ENCODE measurements at regions not wholly inside any gene's neighbourhood (a gene's known extent, or its start where the extent isn't known, plus 50 kb on each side); places are given as distances from the start of the nearest gene placed in this dataset.
"Not testable (repeated sequence)": the region's sequence is repeated elsewhere in the genome, so short reads cannot be mapped to it uniquely, and the experiment has no call there.

GRCh38 chr12:102676812-102677211, 196.4 kb upstream of the IGF1 start:
- Histone ChIP-seq H3K4me3 (ENCODE audit: low read depth, low read length, poor library complexity, severe bottlenecking) (no peak overlapping the region), H3K79me2 (ENCODE audit: insufficient read depth, low read depth, low read length) (no peaks in the 10 kb centered on the region), H3K9me3 (ENCODE audit: low read length) (no peaks in the 10 kb centered on the region), H3K4me2 (ENCODE audit: low read length) (no peak overlapping the region), H3K4me1 (ENCODE audit: insufficient read depth, low read length, poor library complexity, severe bottlenecking) (no peaks in the 10 kb centered on the region), H3K36me3 (ENCODE audit: insufficient read depth, low read length) (no peaks in the 10 kb centered on the region), H4K20me1 (ENCODE audit: insufficient read depth, low read length) (no peaks in the 10 kb centered on the region), H2AFZ (ENCODE audit: low read length) (no peak overlapping the region), H3K9me2 (ENCODE audit: insufficient read depth, low read length) (no peaks in the 10 kb centered on the region), H3K27ac (ENCODE audit: low read depth, low read length, poor library complexity, severe bottlenecking) (no peak overlapping the region)
- POLR2A ChIA-PET = interaction anchor here (0.5 kb wide), 1 partner anchor 126 kb away, joined by 6 read pairs; no protein-coding TSS in a partner anchor
- intact Hi-C loops (cut with micrococcal nuclease; ENCODE audit: unreplicated experiment) = no loop called here
- no peak for TF ChIP-seq EZH2phosphoT487 (IDR thresholded peaks at IDR 0.05; ENCODE audit: borderline replicate concordance, low read depth, low read length)
- TF ChIP-seq CTCF (conservative IDR thresholded peaks at IDR 0.05; ENCODE audit: low read length) = no peak
- no peak for DNase-seq (ENCODE audit: low spot score)
- BruUV-seq (replicated peaks) = no TSS peak
- CTCF ChIA-PET (ENCODE audit: unreplicated experiment) = no interaction called here

- H2AFZ ChIP-seq (ENCODE audit: low read length) = no peak overlapping the region
- no peaks in the 10 kb centered on the region for H3K36me3 ChIP-seq (ENCODE audit: insufficient read depth, low read length)
- CTCF ChIA-PET (ENCODE audit: unreplicated experiment) = no interaction called here
- TF ChIP-seq EZH2phosphoT487 (IDR thresholded peaks at IDR 0.05; ENCODE audit: borderline replicate concordance, low read depth, low read length) = no peak
- no peaks in the 10 kb centered on the region for H3K9me2 ChIP-seq (ENCODE audit: insufficient read depth, low read length)
- no peak overlapping the region for H3K4me2 ChIP-seq (ENCODE audit: low read length)
- no peak overlapping the region for H3K27ac ChIP-seq (ENCODE audit: low read depth, low read length, poor library complexity, severe bottlenecking)
- no peak for DNase-seq (ENCODE audit: low spot score)
- H3K4me3 ChIP-seq (ENCODE audit: low read depth, low read length, poor library complexity, severe bottlenecking) = no peak overlapping the region
- POLR2A ChIA-PET = no interaction called here
- intact Hi-C loops (cut with micrococcal nuclease; ENCODE audit: unreplicated experiment) = no loop called here
- H3K79me2 ChIP-seq (ENCODE audit: insufficient read depth, low read depth, low read length) = no peaks in the 10 kb centered on the region
- no peaks in the 10 kb centered on the region for H3K4me1 ChIP-seq (ENCODE audit: insufficient read depth, low read length, poor library complexity, severe bottlenecking)
- H3K9me3 ChIP-seq (ENCODE audit: low read length) = no peaks in the 10 kb centered on the region
- BruUV-seq (replicated peaks) = no TSS peak
- H4K20me1 ChIP-seq (ENCODE audit: insufficient read depth, low read length) = no peaks in the 10 kb centered on the region
These were observed 195.3 kb upstream of the IGF1 start for GRCh38 chr12:102675672-102676071.

- POLR2A ChIA-PET = no interaction called here
- H3K4me3 ChIP-seq (ENCODE audit: low read depth, low read length, poor library complexity, severe bottlenecking) = no peak overlapping the region
- no TSS peak for BruUV-seq (replicated peaks)
- no peaks in the 10 kb centered on the region for H4K20me1 ChIP-seq (ENCODE audit: insufficient read depth, low read length)
- H3K27ac ChIP-seq (ENCODE audit: low read depth, low read length, poor library complexity, severe bottlenecking) = no peak overlapping the region
- intact Hi-C loops (cut with micrococcal nuclease; ENCODE audit: unreplicated experiment) = no loop called here
- H3K36me3 ChIP-seq (ENCODE audit: insufficient read depth, low read length) = no peaks in the 10 kb centered on the region
- H3K9me2 ChIP-seq (ENCODE audit: insufficient read depth, low read length) = no peaks in the 10 kb centered on the region
- H3K9me3 ChIP-seq (ENCODE audit: low read length) = no peaks in the 10 kb centered on the region
- DNase-seq (ENCODE audit: low spot score) = no peak
- no peak for TF ChIP-seq EZH2phosphoT487 (IDR thresholded peaks at IDR 0.05; ENCODE audit: borderline replicate concordance, low read depth, low read length)
- no peak for TF ChIP-seq CTCF (conservative IDR thresholded peaks at IDR 0.05; ENCODE audit: low read length)
- no peaks in the 10 kb centered on the region for H3K4me1 ChIP-seq (ENCODE audit: insufficient read depth, low read length, poor library complexity, severe bottlenecking)
- H3K4me2 ChIP-seq (ENCODE audit: low read length) = no peak overlapping the region
- CTCF ChIA-PET (ENCODE audit: unreplicated experiment) = no interaction called here
- no peak overlapping the region for H2AFZ ChIP-seq (ENCODE audit: low read length)
- H3K79me2 ChIP-seq (ENCODE audit: insufficient read depth, low read depth, low read length) = no peaks in the 10 kb centered on the region
These were observed 193.2 kb upstream of the IGF1 start for GRCh38 chr12:102673606-102674005.

GRCh38 chr12:102672212-102672611, 191.8 kb upstream of the IGF1 start:
- CTCF ChIA-PET (ENCODE audit: unreplicated experiment); H3K9me2 ChIP-seq (ENCODE audit: insufficient read depth, low read length); intact Hi-C loops (cut with micrococcal nuclease; ENCODE audit: unreplicated experiment); DNase-seq (ENCODE audit: low spot score); H3K36me3 ChIP-seq (ENCODE audit: insufficient read depth, low read length); H3K4me3 ChIP-seq (ENCODE audit: low read depth, low read length, poor library complexity, severe bottlenecking); H3K4me2 ChIP-seq (ENCODE audit: low read length); BruUV-seq (replicated peaks); H3K4me1 ChIP-seq (ENCODE audit: insufficient read depth, low read length, poor library complexity, severe bottlenecking); H3K9me3 ChIP-seq (ENCODE audit: low read length); H4K20me1 ChIP-seq (ENCODE audit: insufficient read depth, low read length); H2AFZ ChIP-seq (ENCODE audit: low read length); POLR2A ChIA-PET; H3K27ac ChIP-seq (ENCODE audit: low read depth, low read length, poor library complexity, severe bottlenecking); H3K79me2 ChIP-seq (ENCODE audit: insufficient read depth, low read depth, low read length): not testable (repeated sequence)

All from OCI-LY7 (cell line).